HUES6 (cell line): ENCODE measurements at regions not wholly inside any gene's neighbourhood (a gene's known extent, or its start where the extent isn't known, plus 50 kb on each side); places are given as distances from the start of the nearest gene placed in this dataset.
"Not testable (repeated sequence)": the region's sequence is repeated elsewhere in the genome, so short reads cannot be mapped to it uniquely, and the experiment has no call there.

Source experiments
- H3K27ac ChIP-seq: 2 replicates; pipeline ENCODE4 v1.7.0; 2013; ENCODE audit warnings: low read depth, mild to moderate bottlenecking, low read length, inconsistent platforms
- H3K27me3 ChIP-seq: 2 replicates; pipeline ENCODE4 v1.6.1; 2013; ENCODE audit warnings: low read length; ENCODE audit not compliant: control insufficient read depth, insufficient read depth
- H3K36me3 ChIP-seq: 2 replicates; pipeline ENCODE4 v1.6.1; 2013; ENCODE audit warnings: low read length; ENCODE audit not compliant: control insufficient read depth, insufficient read depth
- H3K4me1 ChIP-seq: 2 replicates; pipeline ENCODE4 v1.6.1; 2013; ENCODE audit warnings: low read length; ENCODE audit not compliant: control insufficient read depth, insufficient read depth
- H3K4me3 ChIP-seq: 2 replicates; pipeline ENCODE4 v1.5.1; 2013; ENCODE audit warnings: low read depth, low read length
- H3K9ac ChIP-seq: one replicate; pipeline ENCODE4 v1.6.1; 2013; ENCODE audit warnings: mild to moderate bottlenecking, low read length
- H3K9me3 ChIP-seq: 2 replicates; pipeline ENCODE4 v1.6.1; 2013; ENCODE audit warnings: low read depth, low read length; ENCODE audit not compliant: control insufficient read depth, insufficient read depth

GRCh38 chr14:55912344-55912743 is 205.9 kb upstream of the PELI2 start:
- Histone ChIP-seq H3K36me3 (no peaks in the 10 kb centered on the region), H3K27ac (no peak overlapping the region), H3K4me1 (peaks cover 4% of the 10 kb centered on the region), H3K4me3 (no peak overlapping the region), H3K9ac (no peak overlapping the region), H3K9me3 (no peaks in the 10 kb centered on the region), H3K27me3 (no peaks in the 10 kb centered on the region)

GRCh38 chr14:55913324-55914025 is 204.7 kb upstream of the PELI2 start:
- no peaks in the 10 kb centered on the region for H3K9me3 ChIP-seq
- no peaks in the 10 kb centered on the region for H3K27me3 ChIP-seq
- H3K9ac ChIP-seq, result no peak overlapping the region
- H3K4me1 ChIP-seq, result peaks cover 4% of the 10 kb centered on the region
- H3K27ac ChIP-seq, result no peak overlapping the region
- H3K4me3 ChIP-seq, result no peak overlapping the region
- H3K36me3 ChIP-seq, result no peaks in the 10 kb centered on the region

GRCh38 chr14:55914771-55915170 is 203.4 kb upstream of the PELI2 start:
- Histone ChIP-seq H3K27me3 (no peaks in the 10 kb centered on the region), H3K36me3 (no peaks in the 10 kb centered on the region)

GRCh38 chr14:55915456-55915855 is 202.8 kb upstream of the PELI2 start:
- no peak overlapping the region for H3K27ac ChIP-seq
- no peaks in the 10 kb centered on the region for H3K36me3 ChIP-seq
- H3K9me3 ChIP-seq, result no peaks in the 10 kb centered on the region
- H3K4me1 ChIP-seq, result peaks cover 4% of the 10 kb centered on the region
- H3K27me3 ChIP-seq, result no peaks in the 10 kb centered on the region
- no peak overlapping the region for H3K4me3 ChIP-seq
- H3K9ac ChIP-seq, result no peak overlapping the region

More at GRCh38 chr14:55914771-55915170, 203.4 kb upstream of the PELI2 start:
- no peak overlapping the region for H3K4me3 ChIP-seq
- H3K4me1 ChIP-seq, result peaks cover 4% of the 10 kb centered on the region
- H3K9me3 ChIP-seq, result no peaks in the 10 kb centered on the region
- H3K9ac ChIP-seq, result no peak overlapping the region
- no peak overlapping the region for H3K27ac ChIP-seq

- H3K9ac ChIP-seq, H3K36me3 ChIP-seq, H3K27me3 ChIP-seq, H3K9me3 ChIP-seq, H3K4me3 ChIP-seq, H3K4me1 ChIP-seq, H3K27ac ChIP-seq: not testable (repeated sequence)
These were observed 198.4 kb upstream of the PELI2 start for GRCh38 chr14:55919800-55920199.

- Histone ChIP-seq H3K9me3 (no peaks in the 10 kb centered on the region), H3K36me3 (no peaks in the 10 kb centered on the region), H3K4me3 (no peak overlapping the region), H3K4me1 (peaks cover 10% of the 10 kb centered on the region; the same call in 1 of the 2 replicates), H3K27me3 (no peaks in the 10 kb centered on the region), H3K27ac (no peak overlapping the region), H3K9ac (no peak overlapping the region)
These were observed 196.7 kb upstream of the PELI2 start for GRCh38 chr14:55921511-55921910.

GRCh38 chr14:55926007-55926406 is 192.2 kb upstream of the PELI2 start:
- Histone ChIP-seq H3K27ac (no peak overlapping the region), H3K9me3 (no peaks in the 10 kb centered on the region), H3K9ac (no peak overlapping the region), H3K36me3 (no peaks in the 10 kb centered on the region), H3K27me3 (no peaks in the 10 kb centered on the region), H3K4me3 (no peak overlapping the region), H3K4me1 (peaks cover 10% of the 10 kb centered on the region; the same call in 1 of the 2 replicates)

- H3K9ac ChIP-seq, result no peak overlapping the region
- H3K4me1 ChIP-seq, result peaks cover 10% of the 10 kb centered on the region; the same call in 1 of the 2 replicates
- H3K36me3 ChIP-seq, result no peaks in the 10 kb centered on the region
- H3K27ac ChIP-seq, result no peak overlapping the region
- no peaks in the 10 kb centered on the region for H3K9me3 ChIP-seq
- H3K27me3 ChIP-seq, result no peaks in the 10 kb centered on the region
- H3K4me3 ChIP-seq, result no peak overlapping the region
These were observed 191.2 kb upstream of the PELI2 start for GRCh38 chr14:55927028-55927427.

GRCh38 chr14:55928276-55928675 is 189.9 kb upstream of the PELI2 start:
- Histone ChIP-seq H3K27me3 (no peaks in the 10 kb centered on the region), H3K36me3 (no peaks in the 10 kb centered on the region), H3K9me3 (no peaks in the 10 kb centered on the region), H3K9ac (no peak overlapping the region), H3K4me3 (no peak overlapping the region), H3K27ac (no peak overlapping the region), H3K4me1 (peaks cover 10% of the 10 kb centered on the region; the same call in 1 of the 2 replicates)

- H3K4me1 ChIP-seq, result peaks cover 10% of the 10 kb centered on the region; the same call in 1 of the 2 replicates
- H3K4me3 ChIP-seq, result no peak overlapping the region
- H3K27ac ChIP-seq, result no peak overlapping the region
- H3K9me3 ChIP-seq, result peaks cover 8% of the 10 kb centered on the region
- H3K36me3 ChIP-seq, result no peaks in the 10 kb centered on the region
- H3K9ac ChIP-seq, result no peak overlapping the region
- H3K27me3 ChIP-seq, result no peaks in the 10 kb centered on the region
These were observed 189.1 kb upstream of the PELI2 start for GRCh38 chr14:55929136-55929535.

- peaks cover 6% of the 10 kb centered on the region; the same call in 1 of the 2 replicates for H3K4me1 ChIP-seq
- no peaks in the 10 kb centered on the region for H3K27me3 ChIP-seq
- H3K9ac ChIP-seq, result no peak overlapping the region
- no peak overlapping the region for H3K27ac ChIP-seq
- no peaks in the 10 kb centered on the region for H3K36me3 ChIP-seq
- peaks cover 11% of the 10 kb centered on the region for H3K9me3 ChIP-seq
- no peak overlapping the region for H3K4me3 ChIP-seq
These were observed 188.0 kb upstream of the PELI2 start for GRCh38 chr14:55930016-55930784.
